WI38 (cell line): ENCODE measurements at regions not wholly inside any gene's neighbourhood (a gene's known extent, or its start where the extent isn't known, plus 50 kb on each side); places are given as distances from the start of the nearest gene placed in this dataset.

ENCODE experiments used
- H3K4me3 ChIP-seq: 2 replicates; pipeline ENCODE4 v1.5.1; 2011; ENCODE audit warnings: low read depth, mild to moderate bottlenecking, control low read depth, low read length
- CTCF ChIP-seq: IDR thresholded peaks from 2 replicates; pipeline ENCODE4 v1.5.1; 2012; ENCODE audit warnings: low read depth, mild to moderate bottlenecking, control low read depth, low read length

GRCh38 chr9:2299843-2300205 is 284.7 kb downstream of the SMARCA2 start:
- no peak overlapping the region for H3K4me3 ChIP-seq
- TF ChIP-seq CTCF = no peak

- no peak for TF ChIP-seq CTCF
- no peak overlapping the region for H3K4me3 ChIP-seq
Measured at GRCh38 chr9:2300325-2300724, 285.2 kb downstream of the SMARCA2 start.

GRCh38 chr9:2302606-2303005 is 287.5 kb downstream of the SMARCA2 start:
- no peak for TF ChIP-seq CTCF

GRCh38 chr9:2303056-2303455 is 287.9 kb downstream of the SMARCA2 start:
- no peak for TF ChIP-seq CTCF
- H3K4me3 ChIP-seq = no peak overlapping the region

More at GRCh38 chr9:2302606-2303005, 287.5 kb downstream of the SMARCA2 start:
- no peak overlapping the region for H3K4me3 ChIP-seq

GRCh38 chr9:2307480-2307879 is 292.3 kb downstream of the SMARCA2 start:
- no peak overlapping the region for H3K4me3 ChIP-seq
- no peak for TF ChIP-seq CTCF

GRCh38 chr9:2311920-2312319 is 296.8 kb downstream of the SMARCA2 start:
- TF ChIP-seq CTCF = no peak
- no peak overlapping the region for H3K4me3 ChIP-seq

- H3K4me3 ChIP-seq = no peak overlapping the region
- no peak for TF ChIP-seq CTCF
Measured at GRCh38 chr9:2313512-2313911, 298.4 kb downstream of the SMARCA2 start.
